ENCODE measurements at regions not wholly inside any gene's neighbourhood (a gene's known extent, or its start where the extent isn't known, plus 50 kb on each side); places are given as distances from the start of the nearest gene placed in this dataset.

GRCh38 chr3:164007765-164008164 lies 1070.5 kb downstream of the SI start (continued):
- TF ChIP-seq PATZ1 (CRISPR knock-in tag; IDR thresholded peaks at IDR 0.05; ENCODE audit: borderline replicate concordance) (no peak), MECOM (CRISPR knock-in tag; IDR thresholded peaks at IDR 0.05) (no peak), SLC30A9 (CRISPR knock-in tag; IDR thresholded peaks at IDR 0.05) (no peak), KLF13 (tag; IDR thresholded peaks at IDR 0.05; ENCODE audit: borderline replicate concordance, low read depth) (no peak), MAFF (IDR thresholded peaks at IDR 0.05; ENCODE audit: low read length) (no peak), CEBPG (CRISPR knock-in tag; IDR thresholded peaks at IDR 0.05) (no peak), CEBPG (tag; conservative IDR thresholded peaks at IDR 0.05 in 1 of 2, IDR thresholded peaks at IDR 0.05 in 1 of 2) (no peak), ZFP36 (IDR thresholded peaks at IDR 0.05; ENCODE audit: low read depth, low read length, partially characterized antibody) (no peak), TRIM25 (IDR thresholded peaks at IDR 0.05; ENCODE audit: borderline replicate concordance) (no peak), ZNF124 (CRISPR knock-in tag; IDR thresholded peaks at IDR 0.05) (no peak), SAP30 (IDR thresholded peaks at IDR 0.05; ENCODE audit: borderline replicate concordance, insufficient read depth, low read depth, low read length, poor library complexity, severe bottlenecking) (no peak), ZBTB12 (CRISPR knock-in tag; IDR thresholded peaks at IDR 0.05) (no peak), PCBP1 (IDR thresholded peaks at IDR 0.05; ENCODE audit: low read depth, low read length, poor library complexity, severe bottlenecking) (no peak), NFIC (IDR thresholded peaks at IDR 0.05) (no peak), PURB (CRISPR knock-in tag; IDR thresholded peaks at IDR 0.05; ENCODE audit: low read depth) (no peak), CREBBP (IDR thresholded peaks at IDR 0.05; ENCODE audit: low read depth, low read length) (no peak)
